Neural cell (in vitro differentiated cells): ENCODE measurements at regions not wholly inside any gene's neighbourhood (a gene's known extent, or its start where the extent isn't known, plus 50 kb on each side); places are given as distances from the start of the nearest gene placed in this dataset.

ENCODE experiments used
- H2AFZ ChIP-seq: fragments of 200-600, 300-800 bp; sonication (generic), shearing (Covaris generic); 2 replicates; pipeline ENCODE4 v1.6.0; 2014; ENCODE audit warnings: low read depth, mild to moderate bottlenecking, antibody characterized with exemption, low read length, moderate library complexity
- H3F3A ChIP-seq: fragments of 200-600 bp; shearing (Covaris generic); 2 replicates; pipeline ENCODE4 v1.6.1; 2016; ENCODE audit warnings: mild to moderate bottlenecking, moderate library complexity, mixed read lengths, antibody characterized with exemption, low read length; ENCODE audit not compliant: insufficient read depth, poor library complexity, severe bottlenecking
- H3K27ac ChIP-seq: fragments of 200-600, 300-800 bp; sonication (generic), shearing (Covaris generic); 2 replicates; pipeline ENCODE4 v1.5.1; 2014; ENCODE audit warnings: mild to moderate bottlenecking, low read length, moderate library complexity
- H3K27me3 ChIP-seq: fragments of 300-800, 200-600 bp; sonication (generic), shearing (Covaris generic); 2 replicates; pipeline ENCODE4 v1.6.0; 2014; ENCODE audit warnings: mild to moderate bottlenecking, low read depth, low read length, moderate library complexity; ENCODE audit not compliant: insufficient read depth
- H3K36me3 ChIP-seq: fragments of 300-800, 200-600 bp; sonication (generic), shearing (Covaris generic); 2 replicates; pipeline ENCODE4 v1.5.1; 2014; ENCODE audit warnings: mild to moderate bottlenecking, antibody characterized with exemption, low read length, moderate library complexity; ENCODE audit not compliant: insufficient read depth
- H3K4me2 ChIP-seq: fragments of 300-800, 200-600 bp; sonication (generic), shearing (Covaris generic); 2 replicates; pipeline ENCODE4 v1.6.0; 2014; ENCODE audit warnings: mild to moderate bottlenecking, low read length
- H3K4me3 ChIP-seq: fragments of 300-800, 200-600 bp; sonication (generic), shearing (Covaris generic); 2 replicates; pipeline ENCODE4 v1.5.1; 2014; ENCODE audit warnings: mild to moderate bottlenecking, low read length, moderate library complexity
- H3K79me2 ChIP-seq: fragments of 200-600 bp; shearing (Covaris generic); replicated peaks from 2 replicates; pipeline ENCODE4 v1.6.0; 2014; ENCODE audit warnings: mild to moderate bottlenecking, low read length, moderate library complexity; ENCODE audit not compliant: insufficient read depth
- H3K9ac ChIP-seq: fragments of 300-800, 200-600 bp; sonication (generic), shearing (Covaris generic); 2 replicates; pipeline ENCODE4 v1.6.1; 2016; ENCODE audit warnings: mild to moderate bottlenecking, low read length, mixed read lengths
- H3K9me2 ChIP-seq: fragments of 200-600 bp; shearing (Covaris generic); 2 replicates; pipeline ENCODE4 v1.6.1; 2016; ENCODE audit warnings: mild to moderate bottlenecking, low read length, mixed read lengths; ENCODE audit not compliant: insufficient read depth
- H3K9me3 ChIP-seq: fragments of 200-600, 300-800 bp; sonication (generic), shearing (Covaris generic); 2 replicates; pipeline ENCODE4 v1.6.1; 2016; ENCODE audit warnings: mild to moderate bottlenecking, mixed run types, low read length, moderate library complexity, mixed read lengths
- H4K20me1 ChIP-seq: fragments of 200-600 bp; shearing (Covaris generic); 2 replicates; pipeline ENCODE4 v1.6.1; 2016; ENCODE audit warnings: mild to moderate bottlenecking, mixed run types; ENCODE audit not compliant: insufficient read depth
- EP300 ChIP-seq: fragments of 450-650 bp; conservative IDR thresholded peaks from 2 replicates; pipeline ENCODE4 v1.6.1; 2014; ENCODE audit warnings: antibody characterized with exemption, mild to moderate bottlenecking, moderate library complexity; ENCODE audit not compliant: poor library complexity, severe bottlenecking
- EZH2 ChIP-seq: fragments of 200-600, 300-800 bp; shearing (Covaris generic), sonication (generic); IDR thresholded peaks from 2 replicates; pipeline ENCODE4 v1.6.1; 2014; ENCODE audit warnings: antibody characterized with exemption, low read length, borderline replicate concordance, mild to moderate bottlenecking; ENCODE audit not compliant: insufficient read depth, poor library complexity, severe bottlenecking
- MXI1 ChIP-seq: fragments of 450-650 bp; conservative IDR thresholded peaks from 2 replicates; pipeline ENCODE4 v1.6.1; 2014; ENCODE audit warnings: antibody characterized with exemption, mild to moderate bottlenecking; ENCODE audit not compliant: poor library complexity, severe bottlenecking
- POLR2AphosphoS5 ChIP-seq: IDR thresholded peaks from 2 replicates; pipeline ENCODE4 v1.6.1; 2012
- RAD21 ChIP-seq: fragments of 450-650 bp; conservative IDR thresholded peaks from 2 replicates; pipeline ENCODE4 v1.6.1; 2014; ENCODE audit warnings: antibody characterized with exemption, mild to moderate bottlenecking, moderate library complexity
- SMC3 ChIP-seq: fragments of 450-650 bp; conservative IDR thresholded peaks from 2 replicates; pipeline ENCODE4 v1.6.1; 2014; ENCODE audit warnings: antibody characterized with exemption, mild to moderate bottlenecking, moderate library complexity; ENCODE audit not compliant: poor library complexity
- TAF1 ChIP-seq: IDR thresholded peaks from 2 replicates; pipeline ENCODE4 v1.6.1; 2012; ENCODE audit warnings: low read depth
- TF ChIP-seq, protein P1 (sequence below): IDR thresholded peaks from 2 replicates; pipeline ENCODE4 v1.6.1; 2012; ENCODE audit warnings: borderline replicate concordance
- TF ChIP-seq, protein P2 (sequence below): fragments of 450-650 bp; IDR thresholded peaks from 2 replicates; pipeline ENCODE4 v1.5.1; 2014; ENCODE audit warnings: antibody characterized with exemption, mild to moderate bottlenecking, moderate library complexity; ENCODE audit not compliant: poor library complexity, severe bottlenecking

DNA sequence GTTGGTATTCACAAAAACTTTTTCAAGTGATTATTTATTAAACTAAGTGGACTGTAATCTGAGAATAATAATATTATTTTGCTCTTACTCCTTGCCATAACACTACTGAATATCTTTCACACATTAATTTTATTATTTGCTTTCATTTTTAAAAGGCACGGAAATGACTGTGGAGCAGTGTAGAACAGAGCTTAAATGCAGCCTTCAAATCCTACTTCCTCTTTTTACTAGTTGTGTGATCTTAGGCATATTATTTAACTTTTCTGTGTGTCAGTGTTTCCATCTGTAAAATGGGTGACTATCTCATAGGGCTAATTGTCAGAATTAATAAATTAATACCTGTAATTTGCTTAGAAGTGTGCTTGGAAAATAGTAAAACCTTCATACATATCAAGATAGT, 55.5 kb upstream of the SLC8A1 start:
- no peaks in the 10 kb centered on the region for H3K27me3 ChIP-seq
- H4K20me1 ChIP-seq, result no peaks in the 10 kb centered on the region
- no peak overlapping the region for H3K9ac ChIP-seq
- no peaks in the 10 kb centered on the region for H3K36me3 ChIP-seq
- no peak overlapping the region for H3K27ac ChIP-seq
- no peak overlapping the region for H3K4me2 ChIP-seq
- H2AFZ ChIP-seq, result no peak overlapping the region
- no peak overlapping the region for H3K4me3 ChIP-seq
- H3K79me2 ChIP-seq, result no peaks in the 10 kb centered on the region
- no peaks in the 10 kb centered on the region for H3K9me2 ChIP-seq
- H3F3A ChIP-seq, result no peaks in the 10 kb centered on the region
- H3K9me3 ChIP-seq, result no peaks in the 10 kb centered on the region
- TF ChIP-seq RAD21 (no peak), POLR2AphosphoS5 (no peak), EZH2 (no peak), TAF1 (no peak), SMC3 (no peak), MXI1 (no peak), EP300 (no peak)
- TF ChIP-seq, protein P1, sequence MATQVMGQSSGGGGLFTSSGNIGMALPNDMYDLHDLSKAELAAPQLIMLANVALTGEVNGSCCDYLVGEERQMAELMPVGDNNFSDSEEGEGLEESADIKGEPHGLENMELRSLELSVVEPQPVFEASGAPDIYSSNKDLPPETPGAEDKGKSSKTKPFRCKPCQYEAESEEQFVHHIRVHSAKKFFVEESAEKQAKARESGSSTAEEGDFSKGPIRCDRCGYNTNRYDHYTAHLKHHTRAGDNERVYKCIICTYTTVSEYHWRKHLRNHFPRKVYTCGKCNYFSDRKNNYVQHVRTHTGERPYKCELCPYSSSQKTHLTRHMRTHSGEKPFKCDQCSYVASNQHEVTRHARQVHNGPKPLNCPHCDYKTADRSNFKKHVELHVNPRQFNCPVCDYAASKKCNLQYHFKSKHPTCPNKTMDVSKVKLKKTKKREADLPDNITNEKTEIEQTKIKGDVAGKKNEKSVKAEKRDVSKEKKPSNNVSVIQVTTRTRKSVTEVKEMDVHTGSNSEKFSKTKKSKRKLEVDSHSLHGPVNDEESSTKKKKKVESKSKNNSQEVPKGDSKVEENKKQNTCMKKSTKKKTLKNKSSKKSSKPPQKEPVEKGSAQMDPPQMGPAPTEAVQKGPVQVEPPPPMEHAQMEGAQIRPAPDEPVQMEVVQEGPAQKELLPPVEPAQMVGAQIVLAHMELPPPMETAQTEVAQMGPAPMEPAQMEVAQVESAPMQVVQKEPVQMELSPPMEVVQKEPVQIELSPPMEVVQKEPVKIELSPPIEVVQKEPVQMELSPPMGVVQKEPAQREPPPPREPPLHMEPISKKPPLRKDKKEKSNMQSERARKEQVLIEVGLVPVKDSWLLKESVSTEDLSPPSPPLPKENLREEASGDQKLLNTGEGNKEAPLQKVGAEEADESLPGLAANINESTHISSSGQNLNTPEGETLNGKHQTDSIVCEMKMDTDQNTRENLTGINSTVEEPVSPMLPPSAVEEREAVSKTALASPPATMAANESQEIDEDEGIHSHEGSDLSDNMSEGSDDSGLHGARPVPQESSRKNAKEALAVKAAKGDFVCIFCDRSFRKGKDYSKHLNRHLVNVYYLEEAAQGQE, result no peak
- TF ChIP-seq, protein P2, sequence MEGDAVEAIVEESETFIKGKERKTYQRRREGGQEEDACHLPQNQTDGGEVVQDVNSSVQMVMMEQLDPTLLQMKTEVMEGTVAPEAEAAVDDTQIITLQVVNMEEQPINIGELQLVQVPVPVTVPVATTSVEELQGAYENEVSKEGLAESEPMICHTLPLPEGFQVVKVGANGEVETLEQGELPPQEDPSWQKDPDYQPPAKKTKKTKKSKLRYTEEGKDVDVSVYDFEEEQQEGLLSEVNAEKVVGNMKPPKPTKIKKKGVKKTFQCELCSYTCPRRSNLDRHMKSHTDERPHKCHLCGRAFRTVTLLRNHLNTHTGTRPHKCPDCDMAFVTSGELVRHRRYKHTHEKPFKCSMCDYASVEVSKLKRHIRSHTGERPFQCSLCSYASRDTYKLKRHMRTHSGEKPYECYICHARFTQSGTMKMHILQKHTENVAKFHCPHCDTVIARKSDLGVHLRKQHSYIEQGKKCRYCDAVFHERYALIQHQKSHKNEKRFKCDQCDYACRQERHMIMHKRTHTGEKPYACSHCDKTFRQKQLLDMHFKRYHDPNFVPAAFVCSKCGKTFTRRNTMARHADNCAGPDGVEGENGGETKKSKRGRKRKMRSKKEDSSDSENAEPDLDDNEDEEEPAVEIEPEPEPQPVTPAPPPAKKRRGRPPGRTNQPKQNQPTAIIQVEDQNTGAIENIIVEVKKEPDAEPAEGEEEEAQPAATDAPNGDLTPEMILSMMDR, result no peak

DNA sequence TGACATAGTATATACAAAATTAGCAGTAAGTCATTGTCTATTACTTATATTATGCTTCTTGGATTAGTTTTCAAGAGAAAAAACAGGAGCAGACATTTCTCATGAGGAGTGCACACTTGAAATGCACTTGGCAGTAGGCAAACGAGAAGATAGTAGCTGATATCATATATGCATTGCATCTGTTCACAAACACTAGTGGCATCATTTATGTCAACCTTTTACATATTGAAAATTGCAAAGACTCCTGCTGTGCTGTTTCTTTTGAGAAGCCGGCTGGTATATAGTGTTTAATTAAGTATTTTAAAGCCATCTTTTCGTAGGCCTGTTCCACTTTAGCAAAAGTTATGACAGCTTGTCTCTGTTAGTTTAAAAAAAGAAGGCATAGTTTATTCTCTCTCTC, 58.4 kb upstream of the SLC8A1 start:
- no peaks in the 10 kb centered on the region for H3F3A ChIP-seq
- no peak overlapping the region for H2AFZ ChIP-seq
- TF ChIP-seq TAF1 (no peak), RAD21 (no peak), MXI1 (no peak), POLR2AphosphoS5 (no peak), EP300 (no peak), SMC3 (no peak), EZH2 (no peak)
- TF ChIP-seq, protein P1, result no peak
- TF ChIP-seq, protein P2, result no peak
- no peak overlapping the region for H3K4me2 ChIP-seq
- no peaks in the 10 kb centered on the region for H3K9me2 ChIP-seq
- H3K36me3 ChIP-seq, result no peaks in the 10 kb centered on the region
- H3K9me3 ChIP-seq, result no peaks in the 10 kb centered on the region
- H3K9ac ChIP-seq, result no peak overlapping the region
- no peak overlapping the region for H3K4me3 ChIP-seq
- no peaks in the 10 kb centered on the region for H3K79me2 ChIP-seq
- no peaks in the 10 kb centered on the region for H4K20me1 ChIP-seq
- H3K27me3 ChIP-seq, result no peaks in the 10 kb centered on the region
- no peak overlapping the region for H3K27ac ChIP-seq
